GM18508 (cell line): ENCODE measurements at regions not wholly inside any gene's neighbourhood (a gene's known extent, or its start where the extent isn't known, plus 50 kb on each side); places are given as distances from the start of the nearest gene placed in this dataset.
"Not testable (repeated sequence)": the region's sequence is repeated elsewhere in the genome, so short reads cannot be mapped to it uniquely, and the experiment has no call there.

Source experiments
- ATAC-seq: cut with Tn5 transposase; IDR thresholded peaks from one replicate; pipeline ENCODE4 v1.9.1; 2021; ENCODE audit warnings: moderate number of reproducible peaks; ENCODE audit not compliant: insufficient read depth, unreplicated experiment

DNA sequence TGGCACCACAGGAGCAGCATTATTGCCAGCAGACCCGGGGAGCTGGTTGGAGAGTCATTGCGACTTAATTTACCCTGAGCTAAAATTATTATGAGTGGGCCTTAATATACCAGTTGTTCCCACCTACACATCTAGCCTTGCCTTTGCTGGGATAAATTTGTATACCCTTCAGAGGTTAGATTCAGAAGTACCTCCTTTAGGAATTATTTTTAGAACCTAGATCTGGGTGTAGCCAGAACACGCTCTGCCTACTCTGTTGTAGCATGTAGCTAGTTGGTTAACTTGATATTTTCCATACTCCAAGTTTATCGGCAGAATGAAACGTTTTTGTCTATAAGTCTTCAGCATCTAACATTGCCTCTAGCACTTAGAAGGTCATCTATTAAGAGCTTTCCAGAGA is 65.5 kb upstream of the SEC22B start:
- ATAC-seq = not testable (repeated sequence)

DNA sequence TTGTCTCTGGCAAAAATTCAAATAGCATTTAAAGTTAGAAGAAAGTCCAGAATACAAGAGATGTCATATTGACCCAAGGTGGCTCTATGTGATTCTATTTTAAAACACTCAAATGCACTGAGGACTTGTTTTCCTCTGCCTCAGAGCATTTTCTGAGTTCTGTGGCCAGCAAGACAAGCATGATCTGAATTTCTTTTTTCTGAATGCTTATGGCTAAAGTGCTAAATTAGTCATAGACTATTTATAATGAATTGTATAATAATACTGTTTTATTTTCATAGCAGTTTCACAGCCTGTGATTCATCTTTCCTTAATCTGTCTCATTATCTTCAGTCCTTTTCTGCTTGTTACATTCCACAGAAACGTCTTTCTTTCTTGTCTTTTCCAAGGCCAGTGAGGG is 63.9 kb upstream of the SEC22B start:
- not testable (repeated sequence) for ATAC-seq

GRCh38 chr1:120239351-120239750 is 63.0 kb upstream of the SEC22B start:
- not testable (repeated sequence) for ATAC-seq

DNA sequence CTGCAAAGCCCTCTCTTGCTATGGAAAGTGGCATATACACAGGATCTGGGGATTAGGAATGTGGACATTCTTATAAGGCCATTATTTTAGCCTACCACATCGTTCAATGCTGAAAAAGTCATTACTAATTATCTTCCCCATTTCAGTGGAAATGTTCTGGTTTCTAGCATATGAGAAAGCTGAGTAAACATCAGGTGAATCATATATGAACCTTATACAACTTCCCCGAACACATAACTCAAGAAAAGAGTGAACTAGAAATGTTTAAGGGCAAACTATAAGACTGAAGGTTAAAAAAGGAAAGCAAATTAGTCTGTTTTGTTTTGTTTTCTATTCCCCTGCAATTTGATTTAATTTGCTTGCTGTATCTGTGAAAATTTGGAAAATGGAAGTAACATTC is 62.5 kb upstream of the SEC22B start:
- not testable (repeated sequence) for ATAC-seq

DNA sequence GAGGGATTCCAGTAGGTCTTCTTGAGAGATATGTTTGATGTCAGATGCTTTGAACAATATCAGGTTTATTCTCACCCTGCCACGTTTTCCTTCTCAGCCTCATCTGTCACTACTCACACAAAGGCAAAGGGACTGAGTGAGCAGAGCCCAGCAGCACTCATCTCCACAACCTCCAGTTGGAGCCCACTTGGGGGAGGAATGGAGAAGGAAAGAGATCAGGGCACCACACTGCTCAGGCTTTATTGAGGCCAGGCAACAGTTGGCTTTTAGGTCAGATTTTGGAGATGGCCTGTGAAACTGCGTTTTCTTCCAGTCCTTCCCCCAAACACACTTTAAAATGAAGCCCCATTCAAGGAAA is 57.3 kb upstream of the SEC22B start:
- ATAC-seq = not testable (repeated sequence)

DNA sequence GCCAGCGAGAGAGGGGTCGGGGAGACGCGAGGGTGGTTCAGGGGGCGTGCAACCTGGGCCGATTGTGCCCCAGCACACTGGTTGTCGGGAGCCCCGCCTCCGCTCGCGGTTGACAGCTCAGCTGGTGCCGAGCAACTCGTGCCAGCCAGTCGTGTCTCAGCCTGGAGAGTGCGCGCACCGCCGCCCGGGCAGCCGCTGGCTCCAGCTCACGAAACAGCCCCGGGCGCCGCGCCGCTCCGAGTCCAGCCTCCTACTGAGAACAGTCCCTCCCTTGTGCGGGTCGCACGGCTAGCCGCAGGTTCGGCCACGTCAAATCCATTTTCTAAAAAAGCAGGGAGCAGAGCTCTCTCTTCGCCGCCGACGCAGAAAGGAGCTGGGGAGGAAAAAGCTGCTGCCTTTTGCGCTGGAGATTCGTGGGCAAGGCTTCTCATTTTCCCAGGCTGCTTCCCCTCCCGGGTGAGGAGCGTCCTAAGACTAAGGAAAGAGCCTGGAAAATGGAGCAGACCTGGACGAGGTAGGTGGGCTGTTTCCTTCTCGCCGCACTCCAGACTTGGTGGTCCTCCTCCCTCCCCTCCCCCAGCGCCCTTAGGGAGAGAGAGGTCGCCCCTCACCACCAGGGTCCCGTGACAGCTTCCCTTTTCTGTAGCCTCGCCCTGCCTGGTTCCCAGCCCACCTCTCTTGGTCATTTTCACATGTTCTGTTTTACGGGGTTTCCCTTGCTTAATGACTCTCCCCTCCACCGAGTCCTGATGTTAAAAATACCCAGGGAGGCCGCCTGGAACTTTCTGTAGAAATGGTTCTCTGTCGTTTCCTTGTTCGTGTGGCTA is 56.7 kb upstream of the SEC22B start:
- not testable (repeated sequence) for ATAC-seq

- not testable (repeated sequence) for ATAC-seq
Measured at GRCh38 chr1:120229835-120230234, 53.5 kb upstream of the SEC22B start.
